GM12801 (cell line): ENCODE measurements at regions not wholly inside any gene's neighbourhood (a gene's known extent, or its start where the extent isn't known, plus 50 kb on each side); places are given as distances from the start of the nearest gene placed in this dataset.

ENCODE experiments used
- TF ChIP-seq, protein P1 (sequence below): IDR thresholded peaks from one replicate; pipeline ENCODE4 v1.5.1; 2011; ENCODE audit warnings: control low read depth; ENCODE audit not compliant: insufficient read length; ENCODE audit errors: extremely low read depth

DNA sequence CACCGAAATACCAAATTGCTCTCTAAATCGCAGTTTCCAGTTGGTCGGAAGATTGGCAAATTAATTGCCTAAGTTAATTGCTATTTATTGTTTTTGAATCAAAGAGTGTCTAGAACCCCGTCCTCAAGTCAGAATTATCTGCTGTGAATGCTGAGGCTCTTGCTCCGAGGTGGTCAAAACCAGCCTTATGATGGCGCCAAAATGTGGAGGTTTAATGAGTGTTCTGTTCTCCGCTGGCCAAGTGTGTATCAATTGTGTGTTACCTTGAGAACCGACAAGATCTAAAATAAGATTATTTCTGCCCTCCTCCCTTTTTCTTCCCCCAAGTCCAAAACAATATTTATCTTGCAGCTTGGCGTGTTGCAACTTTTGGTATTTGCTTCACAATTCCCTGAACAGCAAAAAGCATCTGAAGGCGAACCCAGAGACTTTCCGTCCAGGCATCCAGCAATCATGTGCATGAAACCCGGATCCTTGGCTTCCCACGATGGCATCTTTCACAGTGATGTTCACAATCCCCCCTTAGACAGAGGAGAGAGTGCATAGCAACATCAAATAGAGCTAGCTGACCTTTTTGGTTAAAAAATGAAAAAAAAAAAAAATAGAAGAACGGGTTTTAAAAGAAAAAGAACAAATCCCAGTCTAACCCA lies 323.0 kb downstream of the MYCN start:
- TF ChIP-seq, protein P1, sequence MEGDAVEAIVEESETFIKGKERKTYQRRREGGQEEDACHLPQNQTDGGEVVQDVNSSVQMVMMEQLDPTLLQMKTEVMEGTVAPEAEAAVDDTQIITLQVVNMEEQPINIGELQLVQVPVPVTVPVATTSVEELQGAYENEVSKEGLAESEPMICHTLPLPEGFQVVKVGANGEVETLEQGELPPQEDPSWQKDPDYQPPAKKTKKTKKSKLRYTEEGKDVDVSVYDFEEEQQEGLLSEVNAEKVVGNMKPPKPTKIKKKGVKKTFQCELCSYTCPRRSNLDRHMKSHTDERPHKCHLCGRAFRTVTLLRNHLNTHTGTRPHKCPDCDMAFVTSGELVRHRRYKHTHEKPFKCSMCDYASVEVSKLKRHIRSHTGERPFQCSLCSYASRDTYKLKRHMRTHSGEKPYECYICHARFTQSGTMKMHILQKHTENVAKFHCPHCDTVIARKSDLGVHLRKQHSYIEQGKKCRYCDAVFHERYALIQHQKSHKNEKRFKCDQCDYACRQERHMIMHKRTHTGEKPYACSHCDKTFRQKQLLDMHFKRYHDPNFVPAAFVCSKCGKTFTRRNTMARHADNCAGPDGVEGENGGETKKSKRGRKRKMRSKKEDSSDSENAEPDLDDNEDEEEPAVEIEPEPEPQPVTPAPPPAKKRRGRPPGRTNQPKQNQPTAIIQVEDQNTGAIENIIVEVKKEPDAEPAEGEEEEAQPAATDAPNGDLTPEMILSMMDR = no peak

DNA sequence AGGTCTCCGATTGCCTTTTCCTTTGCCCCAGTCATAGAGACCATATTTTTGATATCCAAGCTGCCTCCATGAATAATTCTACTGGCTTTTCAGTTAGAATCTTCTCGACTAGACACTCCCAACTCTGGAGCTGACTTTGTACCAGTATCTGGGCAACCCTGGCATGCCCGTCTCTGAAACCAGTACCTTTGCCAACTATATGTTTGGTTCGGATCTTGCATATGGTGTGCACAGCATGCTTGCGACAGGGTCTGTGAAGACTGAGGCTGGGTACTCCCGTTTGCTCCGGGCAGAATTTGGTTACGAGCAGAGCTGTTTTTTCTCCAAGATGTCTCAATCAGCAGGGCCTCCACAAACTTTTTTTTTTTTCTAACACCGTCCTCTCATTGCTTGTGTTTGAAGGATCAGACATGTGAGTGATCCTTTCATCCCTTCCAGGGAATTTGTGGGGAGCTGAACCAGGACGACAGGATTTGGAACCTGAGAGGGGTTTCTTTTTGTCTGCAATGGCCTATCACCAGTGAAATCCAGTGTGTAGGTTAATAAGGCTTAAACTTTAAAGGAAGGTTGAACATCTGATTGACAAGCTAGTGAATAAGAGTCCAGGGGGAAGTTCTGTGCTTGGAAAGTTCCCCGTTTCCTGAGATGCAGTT lies 322.3 kb downstream of the MYCN start:
- TF ChIP-seq, protein P1 = no peak

DNA sequence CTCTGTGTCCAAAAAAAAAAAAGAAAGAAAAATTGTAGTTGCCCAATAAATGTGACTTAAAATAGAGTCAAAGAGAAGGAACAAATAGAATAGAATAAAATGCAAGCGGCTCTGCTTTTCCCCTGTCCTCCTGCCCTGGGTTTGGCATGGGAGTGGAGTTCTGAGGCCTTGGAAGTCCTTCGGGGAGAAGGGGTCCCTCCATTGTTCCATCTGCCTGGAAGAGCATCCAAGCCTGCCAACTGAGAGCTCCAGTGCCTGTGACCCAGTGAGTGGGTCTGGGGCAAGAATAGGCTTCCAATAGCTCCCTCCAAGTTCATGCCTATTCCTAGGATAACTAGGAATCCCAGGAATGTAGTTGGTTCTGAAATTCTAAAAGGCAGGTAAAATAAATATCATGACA lies 321.4 kb downstream of the MYCN start:
- TF ChIP-seq, protein P1 = no peak

DNA sequence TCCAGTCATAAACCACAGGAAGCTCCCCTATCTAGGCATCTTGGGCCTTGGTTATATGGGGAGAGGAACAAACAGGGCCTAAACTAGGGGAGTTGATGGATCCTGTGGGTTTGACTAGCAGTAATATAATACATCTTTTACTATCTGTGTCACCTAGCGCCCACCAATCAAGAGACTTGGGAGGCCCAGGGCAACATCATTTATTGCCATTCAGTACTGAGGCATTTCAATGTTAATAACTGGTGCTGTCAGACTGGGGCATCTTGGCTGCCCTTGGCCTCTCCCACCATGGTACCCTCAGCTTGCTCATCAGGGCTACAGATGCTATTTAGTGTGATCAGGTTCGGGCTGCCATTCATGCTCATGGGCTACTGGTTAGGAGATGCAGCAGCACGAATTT lies 320.7 kb downstream of the MYCN start:
- TF ChIP-seq, protein P1 = no peak

DNA sequence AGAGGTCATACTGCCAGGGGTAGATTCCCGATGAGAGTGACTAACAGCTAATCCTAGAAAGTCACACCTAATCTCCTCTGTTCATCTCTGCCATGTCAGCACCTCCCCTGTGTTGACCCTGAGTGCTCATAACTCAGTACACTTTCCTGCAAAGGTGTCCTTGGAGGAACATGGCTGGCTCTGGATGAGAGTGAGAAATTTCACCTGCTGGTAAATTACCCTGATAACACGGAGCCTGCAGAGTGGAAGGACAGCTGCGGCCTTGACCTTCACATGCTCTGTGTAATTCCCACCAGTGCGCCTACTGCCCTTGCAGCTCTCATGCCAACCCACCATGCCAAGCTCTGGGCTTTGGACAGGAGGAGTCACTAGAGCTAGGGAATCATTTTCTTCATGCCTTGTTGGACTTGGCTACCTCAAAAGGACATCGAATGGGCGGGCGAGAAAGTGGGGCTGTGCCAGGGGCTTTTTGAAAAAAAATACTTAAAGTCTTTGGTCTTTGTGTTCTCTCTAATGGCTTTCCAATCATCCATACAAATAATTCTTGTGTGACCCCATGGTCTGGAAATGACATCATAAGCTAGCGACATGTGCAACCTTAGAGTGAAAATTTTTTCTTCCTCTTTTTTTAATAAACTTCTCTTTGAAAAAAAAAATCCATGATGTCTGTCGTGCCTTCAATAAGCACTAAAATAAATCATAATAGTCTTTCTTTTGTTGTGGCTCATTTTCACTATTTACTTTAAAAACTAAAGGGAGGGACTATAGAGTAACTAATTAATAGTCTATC lies 319.9 kb downstream of the MYCN start:
- TF ChIP-seq, protein P1 = no peak

DNA sequence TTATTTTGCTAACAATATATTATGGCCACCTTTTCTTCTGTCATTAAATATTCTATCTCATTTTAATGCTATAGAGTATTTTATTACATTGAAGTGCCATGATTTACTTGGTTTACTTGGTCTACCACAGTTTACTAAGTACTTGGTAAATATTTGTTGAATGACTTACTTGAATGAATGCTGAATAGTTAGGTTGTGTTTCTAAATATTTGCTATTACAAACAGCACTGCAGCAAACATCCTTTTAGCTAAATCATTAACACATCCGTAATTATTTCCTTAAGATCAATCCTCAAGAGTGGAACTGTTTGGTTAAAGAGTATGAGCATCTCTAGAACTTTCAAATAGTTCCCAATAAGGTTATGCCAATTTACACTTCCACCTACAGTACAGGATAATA lies 318.7 kb downstream of the MYCN start:
- TF ChIP-seq, protein P1 = no peak

DNA sequence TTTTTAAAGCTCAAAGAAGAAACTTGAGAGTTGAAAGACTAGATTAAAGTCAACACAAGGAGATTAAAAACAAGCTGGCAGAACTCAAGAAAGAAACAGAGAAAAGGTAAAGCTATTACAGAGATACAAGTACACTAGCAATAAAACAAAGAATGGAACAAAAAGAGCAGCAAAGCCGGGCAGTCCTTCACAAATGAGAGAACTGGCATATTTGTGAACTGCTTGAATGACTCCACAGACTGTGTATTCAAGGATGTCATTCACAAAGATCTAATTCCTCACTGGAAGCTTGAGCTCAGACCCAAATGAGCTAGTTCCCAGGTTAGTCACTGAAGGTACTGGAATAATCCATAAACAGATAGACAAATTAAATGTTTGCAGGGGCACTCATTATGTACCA lies 318.0 kb downstream of the MYCN start:
- TF ChIP-seq, protein P1 = no peak
